NK-92 (cell line): ENCODE measurements at regions not wholly inside any gene's neighbourhood (a gene's known extent, or its start where the extent isn't known, plus 50 kb on each side); places are given as distances from the start of the nearest gene placed in this dataset.
"Not testable (repeated sequence)": the region's sequence is repeated elsewhere in the genome, so short reads cannot be mapped to it uniquely, and the experiment has no call there.

Experiments
- DNase-seq: peaks from one replicate; lab custom pipeline; 2025; ENCODE audit not compliant: unreplicated experiment; lab: John Stamatoyannopoulos, UW

- no peak for DNase-seq
Measured at GRCh38 chr7:119758254-119758653, 514.7 kb upstream of the KCND2 start.

GRCh38 chr7:119761776-119762175, 511.2 kb upstream of the KCND2 start:
- no peak for DNase-seq

GRCh38 chr7:119782286-119782685, 490.7 kb upstream of the KCND2 start:
- DNase-seq = no peak

GRCh38 chr7:119783799-119784198, 489.2 kb upstream of the KCND2 start:
- no peak for DNase-seq

- DNase-seq = no peak
Measured at GRCh38 chr7:119802147-119802546, 470.8 kb upstream of the KCND2 start.

GRCh38 chr7:119825091-119825655, 447.8 kb upstream of the KCND2 start:
- DNase-seq = no peak

- DNase-seq = no peak
Measured at GRCh38 chr7:119826547-119826946, 446.4 kb upstream of the KCND2 start.

GRCh38 chr7:119838444-119838843, 434.5 kb upstream of the KCND2 start:
- DNase-seq = no peak

GRCh38 chr7:119842337-119842736, 430.6 kb upstream of the KCND2 start:
- no peak for DNase-seq

GRCh38 chr7:119842786-119843185, 430.2 kb upstream of the KCND2 start:
- no peak for DNase-seq

- DNase-seq = no peak
Measured at GRCh38 chr7:119861385-119861784, 411.6 kb upstream of the KCND2 start.

- no peak for DNase-seq
Measured at GRCh38 chr7:119868387-119868786, 404.6 kb upstream of the KCND2 start.

- no peak for DNase-seq
Measured at GRCh38 chr7:119879835-119880234, 393.1 kb upstream of the KCND2 start.

GRCh38 chr7:119886007-119886406, 387.0 kb upstream of the KCND2 start:
- no peak for DNase-seq

- DNase-seq = not testable (repeated sequence)
Measured at GRCh38 chr7:119886525-119886924, 386.4 kb upstream of the KCND2 start.

GRCh38 chr7:119888251-119888650, 384.7 kb upstream of the KCND2 start:
- no peak for DNase-seq

GRCh38 chr7:119890631-119891030, 382.3 kb upstream of the KCND2 start:
- no peak for DNase-seq

- DNase-seq = no peak
Measured at GRCh38 chr7:119895320-119895719, 377.7 kb upstream of the KCND2 start.

- DNase-seq = no peak
Measured at GRCh38 chr7:119896386-119896785, 376.6 kb upstream of the KCND2 start.

- no peak for DNase-seq
Measured at GRCh38 chr7:119900996-119901672, 371.8 kb upstream of the KCND2 start.

- no peak for DNase-seq
Measured at GRCh38 chr7:119903085-119903484, 369.9 kb upstream of the KCND2 start.

- no peak for DNase-seq
Measured at GRCh38 chr7:119905495-119905894, 367.5 kb upstream of the KCND2 start.

GRCh38 chr7:119908948-119909347, 364.0 kb upstream of the KCND2 start:
- DNase-seq = no peak
